A673 (cell line): ENCODE measurements at regions not wholly inside any gene's neighbourhood (a gene's known extent, or its start where the extent isn't known, plus 50 kb on each side); places are given as distances from the start of the nearest gene placed in this dataset.

Experiments
- CTCF ChIP-seq: fragments of 300-800, 200-600 bp; sonication (generic); conservative IDR thresholded peaks from 2 replicates; pipeline ENCODE4 v1.5.1; 2017; ENCODE audit warnings: low read depth, mild to moderate bottlenecking, antibody characterized with exemption, low read length, moderate library complexity, mixed read lengths
- EZH2 ChIP-seq: fragments of 200-600 bp; sonication (generic); IDR thresholded peaks from 2 replicates; pipeline ENCODE4 v1.6.1; 2017; ENCODE audit warnings: borderline replicate concordance, low read depth, mild to moderate bottlenecking, mixed read lengths, antibody characterized with exemption, low read length; ENCODE audit not compliant: poor library complexity, severe bottlenecking

GRCh38 chr5:142233083-142234032, 91.5 kb downstream of the SPRY4 start:
- TF ChIP-seq CTCF (no peak), EZH2 (no peak)
